BJ (cell line): ENCODE measurements at regions not wholly inside any gene's neighbourhood (a gene's known extent, or its start where the extent isn't known, plus 50 kb on each side); places are given as distances from the start of the nearest gene placed in this dataset.

Experiments
- CTCF ChIA-PET: fragments of 350-600 bp; formaldehyde crosslinking; extraction: SDS; loops from one replicate; lab custom pipeline; 2021; ENCODE audit warnings: antibody characterized with exemption, inconsistent platforms; lab: Yijun Ruan, JAX
- POLR2A ChIA-PET: fragments of 300-600 bp; sonication (Branson Sonifier 250); formaldehyde crosslinking; extraction: SDS; loops from one replicate; lab custom pipeline; 2021; ENCODE audit warnings: antibody characterized with exemption; lab: Charles Lee
- DNase-seq: peaks from one replicate; pipeline ENCODE4 v3.0.0-alpha.2; 2011; ENCODE audit warnings: low read depth
- H3K27me3 ChIP-seq: 2 replicates; pipeline ENCODE4 v1.6.0; 2011; ENCODE audit warnings: low read length; ENCODE audit not compliant: control insufficient read depth, insufficient read depth
- H3K36me3 ChIP-seq: 2 replicates; pipeline ENCODE4 v1.5.1; 2011; ENCODE audit warnings: low read length; ENCODE audit not compliant: control insufficient read depth, insufficient read depth
- H3K4me3 ChIP-seq: 2 replicates; pipeline ENCODE4 v1.5.1; 2011; ENCODE audit warnings: low read depth, mild to moderate bottlenecking, control low read depth, low read length
- TF ChIP-seq, protein P1 (sequence below): IDR thresholded peaks from 2 replicates; pipeline ENCODE4 v1.5.1; 2011; ENCODE audit warnings: low read depth, mild to moderate bottlenecking, control low read depth, inconsistent platforms, low read length, moderate library complexity; ENCODE audit not compliant: insufficient read depth

DNA sequence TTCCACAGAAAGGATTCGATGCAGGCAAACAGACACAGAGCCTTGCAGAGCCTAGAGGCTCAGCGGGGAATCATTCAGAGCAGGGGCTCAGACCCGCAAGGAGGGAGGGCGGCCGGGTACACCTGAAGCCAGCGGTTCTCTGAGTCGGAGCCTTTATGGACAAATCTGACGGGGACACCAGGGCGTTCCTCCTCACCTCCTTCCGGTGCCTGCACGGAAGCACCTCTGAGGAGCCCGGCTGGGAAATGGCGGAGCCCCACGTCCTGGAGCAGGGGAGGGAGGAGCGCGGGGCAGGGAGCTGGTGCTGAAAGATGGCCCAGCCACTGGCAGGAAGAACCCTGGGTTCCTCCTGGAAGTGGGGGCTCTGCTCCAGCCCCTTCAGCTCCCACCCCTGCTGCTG is 193.5 kb upstream of the ALKAL2 start:
- CTCF ChIA-PET = no interaction called here
- H3K36me3 ChIP-seq = no peaks in the 10 kb centered on the region
- TF ChIP-seq, protein P1, sequence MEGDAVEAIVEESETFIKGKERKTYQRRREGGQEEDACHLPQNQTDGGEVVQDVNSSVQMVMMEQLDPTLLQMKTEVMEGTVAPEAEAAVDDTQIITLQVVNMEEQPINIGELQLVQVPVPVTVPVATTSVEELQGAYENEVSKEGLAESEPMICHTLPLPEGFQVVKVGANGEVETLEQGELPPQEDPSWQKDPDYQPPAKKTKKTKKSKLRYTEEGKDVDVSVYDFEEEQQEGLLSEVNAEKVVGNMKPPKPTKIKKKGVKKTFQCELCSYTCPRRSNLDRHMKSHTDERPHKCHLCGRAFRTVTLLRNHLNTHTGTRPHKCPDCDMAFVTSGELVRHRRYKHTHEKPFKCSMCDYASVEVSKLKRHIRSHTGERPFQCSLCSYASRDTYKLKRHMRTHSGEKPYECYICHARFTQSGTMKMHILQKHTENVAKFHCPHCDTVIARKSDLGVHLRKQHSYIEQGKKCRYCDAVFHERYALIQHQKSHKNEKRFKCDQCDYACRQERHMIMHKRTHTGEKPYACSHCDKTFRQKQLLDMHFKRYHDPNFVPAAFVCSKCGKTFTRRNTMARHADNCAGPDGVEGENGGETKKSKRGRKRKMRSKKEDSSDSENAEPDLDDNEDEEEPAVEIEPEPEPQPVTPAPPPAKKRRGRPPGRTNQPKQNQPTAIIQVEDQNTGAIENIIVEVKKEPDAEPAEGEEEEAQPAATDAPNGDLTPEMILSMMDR = no peak
- POLR2A ChIA-PET = no interaction called here
- no peak for DNase-seq
- no peaks in the 10 kb centered on the region for H3K27me3 ChIP-seq
- H3K4me3 ChIP-seq = no peak overlapping the region

DNA sequence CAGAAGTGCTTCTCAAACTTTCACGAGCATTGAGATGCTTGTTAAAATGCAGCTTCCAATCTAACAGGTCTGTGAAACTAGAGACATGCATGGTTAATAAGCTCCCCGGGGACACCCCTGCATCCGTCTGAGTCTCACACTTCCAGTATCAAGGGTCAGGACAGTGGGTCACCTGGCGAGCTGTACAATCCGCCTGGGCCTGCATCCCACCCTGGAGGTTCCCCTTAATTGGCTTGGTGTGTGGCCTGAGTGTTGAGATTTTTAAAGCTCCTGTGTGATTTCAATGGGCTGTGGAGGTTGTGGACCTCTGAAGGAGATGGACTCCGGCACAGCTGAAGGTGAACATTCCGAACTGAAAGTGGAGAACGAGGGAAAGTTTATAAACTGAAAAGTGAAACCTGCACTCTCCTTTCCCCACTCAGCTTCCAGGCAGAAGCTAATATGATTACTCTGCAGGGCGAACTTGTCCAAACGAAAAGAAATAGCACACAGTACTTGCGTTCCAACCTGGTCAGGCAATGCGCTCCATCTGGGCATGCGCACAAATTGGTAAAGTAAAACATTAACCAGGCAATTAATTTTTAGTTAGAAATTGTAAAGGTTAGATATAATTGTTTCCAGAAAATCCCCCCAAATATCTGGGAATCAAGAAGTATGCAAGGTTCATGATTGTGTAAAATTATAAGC is 191.7 kb upstream of the ALKAL2 start:
- Histone ChIP-seq H3K27me3 (no peaks in the 10 kb centered on the region), H3K36me3 (no peaks in the 10 kb centered on the region), H3K4me3 (no peak overlapping the region)
- CTCF ChIA-PET = no interaction called here
- DNase-seq = no peak
- TF ChIP-seq, protein P1 = no peak
- POLR2A ChIA-PET = no interaction called here

DNA sequence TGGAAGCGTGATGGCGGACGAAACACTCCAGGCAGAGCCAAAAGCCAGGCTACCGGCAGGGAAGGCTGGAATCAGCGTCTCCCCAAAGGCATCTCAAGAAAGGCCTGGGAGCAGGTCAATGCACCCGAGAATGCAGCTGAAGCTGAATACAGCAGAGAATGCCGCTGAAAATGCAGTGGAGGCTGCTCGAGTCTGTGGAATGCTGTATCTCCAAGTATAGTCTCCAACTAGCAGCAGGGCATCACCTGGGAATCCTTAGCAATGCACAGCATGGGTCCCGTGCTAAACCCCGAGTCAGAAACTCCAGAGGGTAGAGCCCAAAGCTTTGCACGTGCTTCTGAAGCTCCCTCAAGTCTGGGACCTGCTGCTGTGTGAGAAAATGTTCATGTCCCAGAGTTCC is 191.1 kb upstream of the ALKAL2 start:
- POLR2A ChIA-PET = no interaction called here
- Histone ChIP-seq H3K27me3 (no peaks in the 10 kb centered on the region), H3K4me3 (no peak overlapping the region), H3K36me3 (no peaks in the 10 kb centered on the region)
- no peak for DNase-seq
- CTCF ChIA-PET = no interaction called here
- TF ChIP-seq, protein P1 = no peak

DNA sequence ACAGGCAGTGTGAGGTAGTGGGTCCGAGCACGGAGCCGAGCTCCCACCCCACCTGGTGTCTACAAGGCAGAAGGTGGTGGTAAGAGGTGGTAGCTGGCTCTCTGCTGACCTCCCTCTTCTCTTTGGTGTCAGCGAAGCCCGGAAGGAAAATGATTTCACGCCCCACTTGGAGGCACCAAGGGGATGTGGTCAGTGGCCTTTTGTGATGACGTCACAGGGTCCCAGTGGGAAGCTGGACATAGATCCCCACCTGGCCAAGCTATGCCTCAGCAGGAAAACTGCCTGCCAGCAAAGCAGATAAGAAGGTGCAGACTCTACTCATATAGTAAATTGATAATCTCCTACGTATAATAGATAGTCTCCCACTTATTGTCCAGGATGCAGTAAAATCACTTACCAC is 183.7 kb upstream of the ALKAL2 start:
- no peak overlapping the region for H3K4me3 ChIP-seq

DNA sequence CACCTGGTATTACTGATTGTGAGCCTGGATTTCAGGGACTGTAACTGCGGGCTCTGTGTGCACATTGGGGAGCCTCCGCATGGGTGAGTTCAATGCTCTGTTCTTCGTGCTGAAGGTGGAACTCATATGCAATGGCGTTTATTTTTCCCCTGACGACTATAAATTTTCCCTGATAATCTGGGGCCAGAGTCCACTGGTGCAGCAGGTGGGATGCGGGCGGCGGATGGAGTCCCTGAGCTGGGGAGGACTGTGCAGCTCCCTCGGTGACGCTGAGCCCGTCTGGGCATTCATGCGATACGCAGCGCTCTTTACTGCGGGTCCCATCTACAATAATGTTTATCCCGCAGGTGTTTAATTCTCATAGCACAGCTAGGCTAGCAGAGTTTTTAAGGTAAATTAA is 181.6 kb upstream of the ALKAL2 start:
- CTCF ChIA-PET = no interaction called here
- no peak overlapping the region for H3K4me3 ChIP-seq
- POLR2A ChIA-PET = no interaction called here
- H3K36me3 ChIP-seq = no peaks in the 10 kb centered on the region
- TF ChIP-seq, protein P1 = no peak
- no peak for DNase-seq
- H3K27me3 ChIP-seq = no peaks in the 10 kb centered on the region

More for the DNA sequence above, 183.7 kb upstream of the ALKAL2 start:
- H3K36me3 ChIP-seq = no peaks in the 10 kb centered on the region
- no peaks in the 10 kb centered on the region for H3K27me3 ChIP-seq
- ChIA-PET POLR2A (no interaction called here), CTCF (no interaction called here)
- no peak for DNase-seq
- TF ChIP-seq, protein P1 = no peak
